Thoracic aorta (tissue), 2 donors: ENCODE measurements at regions not wholly inside any gene's neighbourhood (a gene's known extent, or its start where the extent isn't known, plus 50 kb on each side); places are given as distances from the start of the nearest gene placed in this dataset.

Experiments
- ATAC-seq: fragments of 150-250 bp; one replicate; pipeline ENCODE4 v1.8.0; 2017; ENCODE audit warnings: low read depth; ENCODE audit not compliant: insufficient number of reproducible peaks, low FRiP score
- DNase-seq: peaks from one replicate; pipeline ENCODE4 v3.0.0-alpha.2; 2020; ENCODE audit warnings: low spot score
- H3K27ac ChIP-seq, 2 donors: fragments of 200-600 bp; sonication (generic); 1 replicate in 1 of 2; 2 replicates in 1 of 2; pipeline ENCODE4 v1.5.1; 2016; ENCODE audit warnings: mild to moderate bottlenecking in 2 of 2, moderate library complexity in 2 of 2
- H3K27me3 ChIP-seq: fragments of 200-600 bp; sonication (generic); replicated peaks from 2 replicates; pipeline ENCODE4 v1.6.0; 2016; ENCODE audit warnings: mild to moderate bottlenecking; ENCODE audit not compliant: insufficient read depth
- H3K36me3 ChIP-seq: fragments of 200-600 bp; sonication (generic); one replicate; pipeline ENCODE4 v1.5.1; 2016
- H3K4me1 ChIP-seq, 2 donors: fragments of 200-600 bp; sonication (generic); 1 replicate in 1 of 2; 2 replicates in 1 of 2; pipeline versions ENCODE4 v1.5.1 to v1.6.0; 2016; ENCODE audit warnings: low read depth in 2 of 2, mild to moderate bottlenecking in 1 of 2; ENCODE audit not compliant: control insufficient read depth in 1 of 2
- H3K4me3 ChIP-seq: fragments of 200-600 bp; sonication (generic); 2 replicates; pipeline ENCODE4 v1.5.1; 2016; ENCODE audit warnings: mild to moderate bottlenecking
- H3K9me3 ChIP-seq: fragments of 200-600 bp; sonication (generic); 2 replicates; pipeline ENCODE4 v1.5.1; 2016
- CTCF ChIP-seq: fragments of 200-600 bp; sonication (generic); IDR thresholded peaks from one replicate; pipeline ENCODE4 v1.5.1; 2019; ENCODE audit warnings: antibody characterized with exemption

- DNase-seq (no peak), ATAC-seq (no peak)
- Histone ChIP-seq H3K27me3 (no peaks in the 10 kb centered on the region), H3K4me1 (no peaks in the 10 kb centered on the region), H3K27ac (no peak overlapping the region), H3K4me3 (no peak overlapping the region), H3K9me3 (no peaks in the 10 kb centered on the region), H3K36me3 (no peaks in the 10 kb centered on the region)
- no peak for TF ChIP-seq CTCF
Measured at GRCh38 chrX:124426288-124427169, 80.2 kb downstream of the SH2D1A start.

GRCh38 chrX:124433186-124433585 lies 86.8 kb downstream of the SH2D1A start:
- no peak overlapping the region for H3K27ac ChIP-seq
- no peaks in the 10 kb centered on the region for H3K36me3 ChIP-seq
- H3K4me3 ChIP-seq: no peak overlapping the region
- ATAC-seq (no peak), DNase-seq (no peak)
- no peak for TF ChIP-seq CTCF
- H3K9me3 ChIP-seq: no peaks in the 10 kb centered on the region
- H3K27me3 ChIP-seq: no peaks in the 10 kb centered on the region
- no peaks in the 10 kb centered on the region for H3K4me1 ChIP-seq

- H3K9me3 ChIP-seq: no peaks in the 10 kb centered on the region
- TF ChIP-seq CTCF: no peak
- no peaks in the 10 kb centered on the region for H3K36me3 ChIP-seq
- ATAC-seq (no peak), DNase-seq (no peak)
- H3K4me1 ChIP-seq: no peaks in the 10 kb centered on the region
- H3K27ac ChIP-seq: no peak overlapping the region
- no peaks in the 10 kb centered on the region for H3K27me3 ChIP-seq
- H3K4me3 ChIP-seq: no peak overlapping the region
Measured at GRCh38 chrX:124435616-124436015, 89.3 kb downstream of the SH2D1A start.

GRCh38 chrX:124440695-124441094 lies 94.3 kb downstream of the SH2D1A start:
- no peak overlapping the region for H3K4me3 ChIP-seq
- ATAC-seq (no peak), DNase-seq (no peak)
- H3K36me3 ChIP-seq: no peaks in the 10 kb centered on the region
- no peaks in the 10 kb centered on the region for H3K9me3 ChIP-seq
- no peaks in the 10 kb centered on the region for H3K27me3 ChIP-seq
- H3K27ac ChIP-seq: no peak overlapping the region
- TF ChIP-seq CTCF: no peak
- H3K4me1 ChIP-seq: no peaks in the 10 kb centered on the region

GRCh38 chrX:124441971-124442590 lies 95.7 kb downstream of the SH2D1A start:
- Histone ChIP-seq H3K4me3 (no peak overlapping the region), H3K36me3 (no peaks in the 10 kb centered on the region), H3K27me3 (no peaks in the 10 kb centered on the region), H3K4me1 (no peaks in the 10 kb centered on the region), H3K9me3 (no peaks in the 10 kb centered on the region), H3K27ac (no peak overlapping the region)
- no peak for TF ChIP-seq CTCF
- DNase-seq (no peak), ATAC-seq (no peak)
